GM10266 (cell line): ENCODE measurements at regions not wholly inside any gene's neighbourhood (a gene's known extent, or its start where the extent isn't known, plus 50 kb on each side); places are given as distances from the start of the nearest gene placed in this dataset.
"Not testable (repeated sequence)": the region's sequence is repeated elsewhere in the genome, so short reads cannot be mapped to it uniquely, and the experiment has no call there.

Experiments used
- DNase-seq: peaks from one replicate; pipeline ENCODE4 v3.0.0; 2012; ENCODE audit errors: extremely low spot score
- TF ChIP-seq, protein P1 (sequence below): IDR thresholded peaks from 2 replicates; pipeline ENCODE4 v1.5.1; 2012; ENCODE audit warnings: mild to moderate bottlenecking, low read depth; ENCODE audit not compliant: control insufficient read depth, insufficient read depth; ENCODE audit errors: missing control alignments

DNA sequence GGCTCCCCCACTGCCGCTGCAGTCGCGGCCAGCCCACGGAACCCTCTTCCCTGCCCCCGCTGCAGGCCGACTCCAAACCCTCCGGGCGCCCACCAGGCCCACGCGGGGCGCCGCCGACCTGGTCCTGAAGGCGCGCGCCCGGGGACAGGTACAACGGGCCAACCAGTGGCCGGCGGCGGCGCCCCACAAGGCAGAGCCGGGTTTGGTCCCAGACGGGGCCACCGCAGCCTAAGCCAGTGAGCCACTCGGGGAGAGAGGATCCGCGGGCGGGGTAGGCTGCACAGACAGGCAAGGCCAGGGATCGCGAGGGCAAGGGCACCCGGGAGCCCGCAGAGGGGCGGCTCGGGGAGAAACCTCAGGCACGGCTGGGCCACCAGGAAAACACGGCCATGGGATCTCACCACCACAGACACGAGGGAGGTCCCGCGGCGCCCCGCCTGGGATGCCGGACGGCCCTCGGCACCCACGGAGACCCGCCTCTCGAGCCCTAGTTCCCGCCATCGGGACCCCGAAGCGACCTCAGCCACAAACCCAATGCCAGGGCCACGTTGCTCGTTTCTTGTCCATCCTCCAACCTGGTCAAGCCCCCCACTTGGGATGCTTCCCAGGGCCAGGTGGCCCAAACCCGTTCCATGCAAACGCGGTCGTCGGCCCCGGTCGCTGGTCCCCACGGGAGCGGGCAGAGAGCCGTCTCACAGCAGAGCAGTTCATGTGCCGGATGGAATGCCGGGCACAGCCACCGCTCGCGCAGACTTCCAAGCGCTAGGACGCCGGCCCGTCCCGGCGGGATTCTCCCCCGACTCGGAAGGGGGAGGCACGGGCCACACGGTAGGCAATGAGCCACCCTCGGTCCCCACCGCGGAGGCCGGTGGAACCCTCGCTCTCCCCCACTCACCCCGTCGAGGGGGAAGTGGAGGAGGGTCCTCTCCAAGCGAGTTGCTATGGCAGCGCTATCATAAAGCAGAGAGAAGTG, 1956.6 kb upstream of the DEFB115 start:
- TF ChIP-seq, protein P1, sequence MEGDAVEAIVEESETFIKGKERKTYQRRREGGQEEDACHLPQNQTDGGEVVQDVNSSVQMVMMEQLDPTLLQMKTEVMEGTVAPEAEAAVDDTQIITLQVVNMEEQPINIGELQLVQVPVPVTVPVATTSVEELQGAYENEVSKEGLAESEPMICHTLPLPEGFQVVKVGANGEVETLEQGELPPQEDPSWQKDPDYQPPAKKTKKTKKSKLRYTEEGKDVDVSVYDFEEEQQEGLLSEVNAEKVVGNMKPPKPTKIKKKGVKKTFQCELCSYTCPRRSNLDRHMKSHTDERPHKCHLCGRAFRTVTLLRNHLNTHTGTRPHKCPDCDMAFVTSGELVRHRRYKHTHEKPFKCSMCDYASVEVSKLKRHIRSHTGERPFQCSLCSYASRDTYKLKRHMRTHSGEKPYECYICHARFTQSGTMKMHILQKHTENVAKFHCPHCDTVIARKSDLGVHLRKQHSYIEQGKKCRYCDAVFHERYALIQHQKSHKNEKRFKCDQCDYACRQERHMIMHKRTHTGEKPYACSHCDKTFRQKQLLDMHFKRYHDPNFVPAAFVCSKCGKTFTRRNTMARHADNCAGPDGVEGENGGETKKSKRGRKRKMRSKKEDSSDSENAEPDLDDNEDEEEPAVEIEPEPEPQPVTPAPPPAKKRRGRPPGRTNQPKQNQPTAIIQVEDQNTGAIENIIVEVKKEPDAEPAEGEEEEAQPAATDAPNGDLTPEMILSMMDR: no peak
- DNase-seq: no peak

DNA sequence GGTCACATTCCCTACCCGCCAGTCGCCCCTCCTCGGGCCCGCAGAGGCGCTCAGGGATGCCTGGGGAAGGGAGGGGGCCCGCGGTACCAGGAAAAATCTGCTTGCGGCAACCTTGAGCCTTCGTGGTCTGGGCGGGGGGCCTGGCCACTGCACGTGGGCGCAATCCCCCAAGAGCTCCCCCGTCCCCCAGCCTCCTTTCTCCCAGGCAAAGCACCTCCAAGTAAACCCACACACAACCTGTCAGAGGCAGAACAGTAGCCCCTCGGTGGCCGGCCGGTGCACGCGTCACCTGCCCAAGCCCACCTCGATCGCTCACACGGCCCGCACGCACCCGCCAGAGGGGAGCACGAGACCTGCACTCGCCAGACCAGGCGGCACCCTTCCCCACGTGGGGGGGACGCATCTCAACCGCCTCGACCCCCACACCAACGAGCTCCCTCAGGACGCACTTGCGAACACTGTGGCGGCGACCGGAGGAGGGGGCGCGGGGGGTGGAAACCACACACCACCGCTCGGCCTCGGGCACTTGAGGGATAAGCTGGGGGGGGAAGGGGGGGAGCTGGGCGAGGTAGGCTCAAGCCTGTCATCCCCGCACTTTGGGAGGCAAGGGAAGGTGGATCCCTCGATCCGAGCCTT, 1955.7 kb upstream of the DEFB115 start:
- TF ChIP-seq, protein P1: no peak
- DNase-seq: no peak

DNA sequence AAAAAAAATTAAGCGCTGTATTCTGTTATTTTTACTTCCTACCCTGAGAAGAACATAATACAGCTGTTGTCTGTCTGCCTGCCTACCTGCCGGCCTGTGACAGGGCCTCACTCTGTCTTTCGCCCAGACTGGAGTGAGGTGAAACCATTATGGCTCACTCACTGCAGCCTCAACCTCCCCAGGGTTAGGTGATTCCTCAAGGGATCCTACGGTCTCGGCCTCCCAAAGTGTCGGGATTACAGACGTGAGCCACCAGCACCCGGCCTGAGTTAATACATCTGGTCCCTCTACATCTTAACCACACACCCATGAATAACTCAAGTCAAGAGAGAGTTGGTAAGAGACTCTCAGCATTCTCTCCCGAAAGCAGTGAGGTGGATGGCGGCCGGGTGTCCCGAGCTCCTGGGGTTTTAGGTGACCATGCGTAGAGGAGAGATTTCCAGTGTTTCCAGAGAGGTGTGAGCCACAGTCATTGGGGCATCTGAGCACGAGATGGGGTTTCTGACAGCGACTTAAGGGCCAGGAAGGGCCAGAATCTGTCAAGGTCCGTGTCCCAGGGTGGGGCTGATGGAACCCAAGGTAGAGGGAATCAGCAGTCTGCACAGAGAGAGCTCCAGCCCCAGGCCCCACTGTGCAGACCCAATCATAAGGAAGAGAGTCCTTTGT, 1954.4 kb upstream of the DEFB115 start:
- DNase-seq: no peak
- TF ChIP-seq, protein P1: no peak

DNA sequence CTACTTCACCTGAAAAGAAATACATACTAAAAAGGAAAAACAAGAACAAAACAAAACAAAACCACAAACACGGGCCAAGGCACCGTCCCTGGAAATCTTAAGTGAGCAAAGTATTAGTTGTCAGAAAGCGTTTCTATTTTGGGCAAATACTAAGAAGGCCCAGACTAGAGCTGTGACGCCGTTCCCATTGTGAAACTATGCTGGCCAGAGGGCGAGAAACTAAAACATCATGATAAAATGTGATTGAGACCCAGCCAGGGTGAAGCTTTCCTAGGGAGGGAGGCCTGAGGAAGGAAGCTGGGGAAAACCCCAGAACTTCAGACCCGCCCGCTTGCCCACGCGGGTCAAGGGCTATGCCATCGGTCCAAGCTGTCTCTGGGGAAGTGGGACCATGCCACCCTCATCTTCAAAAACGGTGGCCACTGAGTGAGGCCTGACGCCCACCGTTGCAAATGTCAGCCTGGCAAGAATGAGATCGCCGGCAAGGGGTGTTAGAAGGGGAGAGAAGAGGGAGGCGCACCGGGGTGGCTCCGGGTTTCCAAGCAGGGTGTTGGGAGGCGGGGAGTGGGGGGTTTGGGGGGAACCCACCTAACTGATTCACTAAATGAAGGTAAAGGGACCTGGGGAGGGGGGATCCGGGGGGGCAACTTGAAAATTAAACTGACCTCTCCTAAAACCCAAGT, 1950.9 kb upstream of the DEFB115 start:
- TF ChIP-seq, protein P1: no peak

DNA sequence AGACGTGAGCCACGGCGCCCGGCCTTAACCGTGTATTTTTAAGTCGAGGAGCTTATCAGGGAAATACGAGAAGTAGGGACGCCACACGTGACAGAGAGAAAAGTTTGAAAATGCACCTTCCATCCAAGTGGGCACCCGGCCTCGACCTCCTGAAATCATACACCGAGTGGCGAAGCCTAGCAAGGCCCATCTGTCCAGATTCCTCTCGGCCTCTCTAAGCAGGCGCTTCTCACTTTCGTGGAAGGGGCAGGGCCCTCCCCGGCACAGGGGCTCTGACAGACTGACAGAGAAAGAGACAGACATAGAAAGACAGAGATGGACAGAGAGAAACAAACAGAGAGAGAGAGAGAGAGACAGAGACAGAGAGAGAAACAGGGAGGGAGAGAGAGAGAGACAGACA, 1950.0 kb upstream of the DEFB115 start:
- not testable (repeated sequence) for DNase-seq

More for the DNA sequence above, 1950.9 kb upstream of the DEFB115 start:
- no peak for DNase-seq

DNA sequence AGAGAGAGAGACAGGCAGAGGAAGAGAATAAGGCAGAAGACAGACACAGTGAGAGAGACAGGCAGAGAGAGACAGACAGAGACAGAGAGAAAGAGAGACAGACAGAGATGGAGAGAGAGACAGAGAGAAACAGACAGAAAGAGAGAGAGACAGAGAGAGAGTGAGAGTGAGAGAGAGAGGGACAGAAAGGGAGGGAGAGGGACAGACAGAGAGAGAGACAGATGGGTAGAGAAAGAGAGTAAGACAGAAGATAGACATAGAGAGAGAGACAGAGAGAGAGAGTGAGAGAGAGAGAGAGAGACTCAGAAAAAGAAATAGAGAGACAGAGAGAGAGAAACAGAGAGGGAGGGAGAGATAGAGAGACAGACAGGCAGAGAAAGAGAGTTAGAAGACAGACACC, 1948.5 kb upstream of the DEFB115 start:
- DNase-seq: not testable (repeated sequence)

DNA sequence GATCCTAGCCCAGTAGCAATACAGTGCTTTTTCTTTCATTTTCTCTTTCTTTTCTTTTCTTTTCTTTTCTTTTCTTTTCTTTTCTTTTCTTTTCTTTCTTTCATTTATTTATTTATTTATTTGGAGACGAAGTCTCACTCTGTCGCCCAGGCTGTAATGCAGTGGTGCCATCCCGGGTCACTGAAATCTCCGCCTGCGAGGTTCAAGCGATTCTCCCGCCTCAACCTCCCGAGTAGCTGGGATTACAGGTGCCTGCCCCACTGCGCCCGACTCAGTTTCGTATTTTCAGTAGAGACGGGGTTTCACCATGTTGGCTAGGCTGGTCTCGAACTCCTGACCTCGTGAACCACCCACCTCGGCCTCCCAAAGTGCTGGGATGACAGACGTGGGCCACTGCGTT, 1948.0 kb upstream of the DEFB115 start:
- not testable (repeated sequence) for DNase-seq

DNA sequence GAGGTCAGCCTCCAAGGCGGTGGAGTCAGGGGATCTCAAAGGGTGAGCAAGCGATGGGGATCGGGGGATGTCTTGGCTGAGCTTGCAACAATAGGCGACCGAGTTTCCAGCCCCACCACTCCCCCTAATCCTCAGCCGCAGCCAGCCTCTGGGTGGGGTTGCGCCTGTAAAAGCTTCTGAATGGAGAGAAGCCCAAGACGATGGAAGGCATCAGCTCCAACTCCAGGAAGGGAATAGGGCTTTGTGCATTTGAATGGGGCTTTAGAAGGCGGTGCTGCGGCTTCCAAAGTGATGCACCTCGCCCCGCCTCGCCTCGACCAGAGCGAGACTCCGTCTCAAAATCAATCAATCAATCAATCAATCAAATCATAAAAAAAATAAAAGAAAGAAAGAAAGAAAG, 1946.4 kb upstream of the DEFB115 start:
- DNase-seq: not testable (repeated sequence)

DNA sequence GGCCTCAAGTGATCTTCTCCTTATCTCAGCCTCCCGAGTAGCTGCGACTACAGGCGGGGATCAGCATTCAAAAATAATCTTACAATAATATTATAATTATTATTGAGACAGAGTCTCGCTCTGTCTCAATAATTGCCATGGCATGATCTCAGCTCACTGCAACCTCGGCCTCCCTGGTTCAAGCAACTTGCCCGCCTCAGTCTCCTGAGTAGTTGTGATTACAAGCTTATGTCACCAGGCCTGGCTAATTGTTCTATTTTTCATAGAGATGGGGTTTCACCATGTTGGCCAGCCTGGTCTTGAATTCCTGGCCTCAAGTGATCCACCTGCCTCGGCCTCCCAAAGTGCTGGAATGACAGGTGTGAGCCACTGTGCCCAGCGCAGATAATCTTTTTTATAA, 1944.8 kb upstream of the DEFB115 start:
- DNase-seq: not testable (repeated sequence)
